ENCODE measurements at regions not wholly inside any gene's neighbourhood (a gene's known extent, or its start where the extent isn't known, plus 50 kb on each side); places are given as distances from the start of the nearest gene placed in this dataset.
"Not testable (repeated sequence)": the region's sequence is repeated elsewhere in the genome, so short reads cannot be mapped to it uniquely, and the experiment has no call there.

- no peak overlapping the region for H3K27ac Mint-ChIP-seq
- no peak for TF ChIP-seq CTCF (IDR thresholded peaks at IDR 0.05; ENCODE audit: unreplicated experiment in 3 of 3)
- H3K4me3 Mint-ChIP-seq: no peak overlapping the region
- H3K27me3 Mint-ChIP-seq (ENCODE audit: low read depth): no peaks in the 10 kb centered on the region
- peaks cover 10% of the 10 kb centered on the region for H3K4me1 Mint-ChIP-seq
- no peaks in the 10 kb centered on the region for H3K36me3 Mint-ChIP-seq (ENCODE audit: low read depth)
- H3K9me3 Mint-ChIP-seq: no peaks in the 10 kb centered on the region
Observed at GRCh38 chr6:145279551-145279950, 455.8 kb downstream of the EPM2A start.

- Mint-ChIP-seq H3K4me3 (no peak overlapping the region), H3K4me1 (peaks cover 10% of the 10 kb centered on the region), H3K9me3 (no peaks in the 10 kb centered on the region), H3K36me3 (ENCODE audit: low read depth) (no peaks in the 10 kb centered on the region), H3K27me3 (ENCODE audit: low read depth) (no peaks in the 10 kb centered on the region), H3K27ac (no peak overlapping the region)
- TF ChIP-seq CTCF (IDR thresholded peaks at IDR 0.05; ENCODE audit: unreplicated experiment in 3 of 3): no peak
Observed at GRCh38 chr6:145279993-145280392, 455.3 kb downstream of the EPM2A start.

- not testable (repeated sequence) for H3K36me3 Mint-ChIP-seq (ENCODE audit: low read depth); H3K27me3 Mint-ChIP-seq (ENCODE audit: low read depth); H3K27ac Mint-ChIP-seq; H3K4me1 Mint-ChIP-seq; H3K9me3 Mint-ChIP-seq; H3K4me3 Mint-ChIP-seq
Observed at GRCh38 chr6:145283209-145283608, 452.1 kb downstream of the EPM2A start.

GRCh38 chr6:145283856-145284255 lies 451.5 kb downstream of the EPM2A start:
- H3K27me3 Mint-ChIP-seq (ENCODE audit: low read depth): no peaks in the 10 kb centered on the region
- H3K27ac Mint-ChIP-seq: no peak overlapping the region
- TF ChIP-seq CTCF (IDR thresholded peaks at IDR 0.05; ENCODE audit: unreplicated experiment in 3 of 3): no peak
- no peaks in the 10 kb centered on the region for H3K36me3 Mint-ChIP-seq (ENCODE audit: low read depth)
- H3K9me3 Mint-ChIP-seq: peaks cover 1% of the 10 kb centered on the region
- no peaks in the 10 kb centered on the region for H3K4me1 Mint-ChIP-seq
- H3K4me3 Mint-ChIP-seq: no peak overlapping the region

- H3K4me3 Mint-ChIP-seq: no peak overlapping the region
- no peak for TF ChIP-seq CTCF (IDR thresholded peaks at IDR 0.05; ENCODE audit: unreplicated experiment in 3 of 3)
- no peaks in the 10 kb centered on the region for H3K36me3 Mint-ChIP-seq (ENCODE audit: low read depth)
- H3K27me3 Mint-ChIP-seq (ENCODE audit: low read depth): no peaks in the 10 kb centered on the region
- H3K4me1 Mint-ChIP-seq: no peaks in the 10 kb centered on the region
- H3K9me3 Mint-ChIP-seq: peaks cover 10% of the 10 kb centered on the region
- H3K27ac Mint-ChIP-seq: no peak overlapping the region
Observed at GRCh38 chr6:145286916-145287315, 448.4 kb downstream of the EPM2A start.

- peaks cover 10% of the 10 kb centered on the region for H3K9me3 Mint-ChIP-seq
Observed at GRCh38 chr6:145289573-145289972, 445.7 kb downstream of the EPM2A start.

More at GRCh38 chr6:145289573-145289972, 445.7 kb downstream of the EPM2A start:
- Mint-ChIP-seq H3K27me3 (ENCODE audit: low read depth) (no peaks in the 10 kb centered on the region), H3K36me3 (ENCODE audit: low read depth) (no peaks in the 10 kb centered on the region), H3K4me1 (no peaks in the 10 kb centered on the region), H3K27ac (no peak overlapping the region), H3K4me3 (no peak overlapping the region)
- TF ChIP-seq CTCF (IDR thresholded peaks at IDR 0.05; ENCODE audit: unreplicated experiment in 3 of 3): no peak

Measured in nephron (organoid).